A549 (cell line): ENCODE measurements at regions not wholly inside any gene's neighbourhood (a gene's known extent, or its start where the extent isn't known, plus 50 kb on each side); places are given as distances from the start of the nearest gene placed in this dataset.

Experiments
- ATAC-seq, 2 experiments: fragments of 200-7000 bp in 1 of 2; fragments of >200 bp in 1 of 2; cut with Nextera tagmentation in 1 of 2; cut with Tn5 transposase in 1 of 2; 3 replicates each; pipeline versions ENCODE4 v1.8.0 to v1.9.1; 2018 to 2020; ENCODE audit warnings: mild to moderate bottlenecking in 1 of 2, moderate library complexity in 1 of 2
- CTCF ChIA-PET: fragments of 300-600 bp; sonication (Branson Sonifier 250); formaldehyde crosslinking; extraction: SDS; loops from one replicate; lab custom pipeline; 2021; ENCODE audit warnings: antibody characterized with exemption, inconsistent platforms; lab: Yijun Ruan, JAX
- POLR2A ChIA-PET: fragments of 350-600 bp; formaldehyde crosslinking; extraction: SDS; loops from one replicate; lab custom pipeline; 2021; ENCODE audit warnings: antibody characterized with exemption, inconsistent platforms; lab: Yijun Ruan, JAX
- DNase-seq, 2 experiments: peaks; one replicate each; pipeline versions ENCODE4 v3.0.0 to v3.0.0-alpha.2; 2011 to 2016; ENCODE audit warnings: low read depth in 1 of 2, low spot score in 1 of 2
- FAIRE-seq: peaks from 2 replicates; lab custom pipeline; 2011; peaks lifted over from hg19 to GRCh38; lab: Jason Lieb, UNC
- H3K27ac ChIP-seq, 2 experiments: fragments of >200 bp; sonication (Bioruptor Twin); formaldehyde crosslinking; 3 replicates each; pipeline ENCODE4 v1.5.1; 2016 to 2017
- H3K4me1 ChIP-seq: fragments of >200 bp; sonication (Bioruptor Twin); formaldehyde crosslinking; 3 replicates; pipeline ENCODE4 v1.6.1; 2016
- H3K4me2 ChIP-seq: fragments of >200 bp; sonication (Bioruptor Twin); formaldehyde crosslinking; 3 replicates; pipeline ENCODE4 v1.6.1; 2016
- H3K4me3 ChIP-seq: fragments of >200 bp; sonication (Bioruptor Twin); formaldehyde crosslinking; 3 replicates; pipeline ENCODE4 v1.5.1; 2016
- H3K9me3 ChIP-seq: fragments of >200 bp; sonication (Bioruptor Twin); formaldehyde crosslinking; 3 replicates; pipeline ENCODE4 v1.6.1; 2016
- BCL3 ChIP-seq: fragments of >200 bp; sonication (Bioruptor Twin); formaldehyde crosslinking; IDR thresholded peaks from 3 replicates; pipeline ENCODE4 v1.6.1; 2016
- BHLHE40 ChIP-seq: IDR thresholded peaks from 2 replicates; pipeline ENCODE4 v1.6.1; 2012; ENCODE audit warnings: low read depth, low read length, inconsistent platforms
- CBX8 ChIP-seq: fragments of 200-600 bp; sonication (generic); IDR thresholded peaks from 2 replicates; pipeline ENCODE4 v1.6.1; 2016
- CHD2 ChIP-seq: fragments of 150-350 bp; IDR thresholded peaks from 2 replicates; pipeline ENCODE4 v1.6.1; 2014; ENCODE audit warnings: low read length; ENCODE audit not compliant: partially characterized antibody
- EHF ChIP-seq: fragments of 250-450 bp; sonication (Bioruptor Pico); IDR thresholded peaks from 2 replicates; pipeline ENCODE4 v1.5.0; 2020; ENCODE audit warnings: mild to moderate bottlenecking
- ELK1 ChIP-seq: fragments of 150-350 bp; IDR thresholded peaks from 2 replicates; pipeline ENCODE4 v1.6.1; 2014; ENCODE audit warnings: low read depth, mild to moderate bottlenecking, low read length
- EP300 ChIP-seq, 2 experiments: fragments of >200 bp; sonication (Bioruptor Twin); formaldehyde crosslinking; IDR thresholded peaks; 2 replicates in 1 of 2; 3 replicates in 1 of 2; pipeline ENCODE4 v1.6.1; 2016 to 2017
- FOSB ChIP-seq: fragments of 250-450 bp; sonication (Bioruptor Pico); IDR thresholded peaks from 2 replicates; pipeline ENCODE4 v1.5.0; 2020; ENCODE audit warnings: mild to moderate bottlenecking, moderate library complexity
- GATA3 ChIP-seq: IDR thresholded peaks from 2 replicates; pipeline ENCODE4 v1.6.1; 2012; ENCODE audit warnings: borderline replicate concordance
- HDAC2 ChIP-seq: fragments of 200-600 bp; sonication (generic); IDR thresholded peaks from 2 replicates; pipeline ENCODE4 v1.6.1; 2016
- HMGXB4 ChIP-seq: fragments of 250-450 bp; sonication (Bioruptor Pico); IDR thresholded peaks from 2 replicates; pipeline ENCODE4 v1.5.0; 2021; ENCODE audit warnings: mild to moderate bottlenecking, moderate library complexity, borderline replicate concordance
- JUN ChIP-seq, 2 experiments: fragments of >200 bp; sonication (Bioruptor Twin); formaldehyde crosslinking; IDR thresholded peaks; 2 replicates in 1 of 2; 3 replicates in 1 of 2; pipeline ENCODE4 v1.6.1; 2016 to 2017
- MAFK ChIP-seq: fragments of 450-650 bp; IDR thresholded peaks from 2 replicates; pipeline ENCODE4 v1.6.1; 2014; ENCODE audit not compliant: partially characterized antibody
- MYC ChIP-seq: IDR thresholded peaks from 2 replicates; pipeline ENCODE4 v1.6.1; 2012; ENCODE audit warnings: mild to moderate bottlenecking, inconsistent platforms, low read length, improper control_type of control experiment, borderline replicate concordance
- NFE2L2 ChIP-seq: fragments of 150-350 bp; conservative IDR thresholded peaks from 2 replicates; pipeline ENCODE4 v1.6.1; 2014; ENCODE audit warnings: low read length
- NPAS2 ChIP-seq: fragments of 250-450 bp; sonication (Bioruptor Pico); IDR thresholded peaks from 2 replicates; pipeline ENCODE4 v1.8.0; 2022; ENCODE audit warnings: mild to moderate bottlenecking, moderate library complexity, borderline replicate concordance
- POLR2AphosphoS2 ChIP-seq: conservative IDR thresholded peaks from 2 replicates; pipeline ENCODE4 v1.6.1; 2012; ENCODE audit warnings: low read length, improper control_type of control experiment, inconsistent platforms
- RARB ChIP-seq: fragments of 250-450 bp; sonication (Bioruptor Pico); IDR thresholded peaks from 2 replicates; pipeline ENCODE4 v1.8.0; 2021; ENCODE audit warnings: mild to moderate bottlenecking, moderate library complexity
- REST ChIP-seq: fragments of 200-600 bp; sonication (generic); IDR thresholded peaks from 2 replicates; pipeline ENCODE4 v1.6.1; 2016; ENCODE audit warnings: antibody characterized with exemption, mild to moderate bottlenecking, moderate library complexity
- SREBF2 ChIP-seq: fragments of 450-650 bp; IDR thresholded peaks from 2 replicates; pipeline ENCODE4 v1.6.1; 2014; ENCODE audit warnings: mild to moderate bottlenecking, moderate library complexity
- TFCP2L1 ChIP-seq: fragments of 250-450 bp; sonication (Bioruptor Pico); IDR thresholded peaks from 2 replicates; pipeline ENCODE4 v1.5.0; 2021; ENCODE audit warnings: mild to moderate bottlenecking
- TP53 ChIP-seq: fragments of 250-450 bp; sonication (Bioruptor Pico); IDR thresholded peaks from 2 replicates; pipeline ENCODE4 v1.5.0; 2021; ENCODE audit warnings: mild to moderate bottlenecking, moderate library complexity
- USF2 ChIP-seq: fragments of 450-650 bp; IDR thresholded peaks from 2 replicates; pipeline ENCODE4 v1.6.1; 2014; ENCODE audit warnings: antibody characterized with exemption
- ZNF302 ChIP-seq: fragments of 250-450 bp; sonication (Bioruptor Pico); IDR thresholded peaks from 2 replicates; pipeline ENCODE4 v1.9.0; 2021; ENCODE audit warnings: inconsistent platforms, mild to moderate bottlenecking, moderate library complexity
- WGBS: methylation state at CpG from one replicate; pipeline ENCODE4 v1.1.6; 2017; ENCODE audit errors: missing lambda C conversion rate; 5-methylcytosine and 5-hydroxymethylcytosine counted together

- H3K27ac ChIP-seq, result no peak overlapping the region
- TF ChIP-seq NFE2L2, result no peak
- peak; percentile 84 for TF ChIP-seq MAFK
- FAIRE-seq (no peak), ATAC-seq (no peak), DNase-seq (no peak)
- WGBS, result 3% methylated on average over 1 of the region's 1 CpG
- no peaks in the 10 kb centered on the region for H3K4me1 ChIP-seq
- no peak overlapping the region for H3K4me3 ChIP-seq
- no peaks in the 10 kb centered on the region for H3K9me3 ChIP-seq
- CTCF ChIA-PET, result no interaction called here
- no peak overlapping the region for H3K4me2 ChIP-seq
- POLR2A ChIA-PET, result no interaction called here
These were observed 782.8 kb upstream of the ACVR2A start for GRCh38 chr2:147062073-147062472.

GRCh38 chr2:147061269-147061668 lies 783.6 kb upstream of the ACVR2A start:
- ATAC-seq (no peak), FAIRE-seq (no peak), DNase-seq (no peak)
- CTCF ChIA-PET, result no interaction called here
- TF ChIP-seq GATA3 (no peak), FOSB (CRISPR knock-in tag) (no peak), CBX8 (no peak), BHLHE40 (no peak), EHF (CRISPR knock-in tag) (no peak), HMGXB4 (CRISPR knock-in tag) (no peak), USF2 (no peak), SREBF2 (no peak), TFCP2L1 (no peak), HDAC2 (no peak), ZNF302 (CRISPR knock-in tag) (no peak), BCL3 (no peak), JUN (IDR thresholded peaks at IDR 0.05) (no peak), MYC (no peak), REST (no peak)
- H3K9me3 ChIP-seq, result no peaks in the 10 kb centered on the region
- H3K4me1 ChIP-seq, result no peaks in the 10 kb centered on the region
- no peak overlapping the region for H3K27ac ChIP-seq
- H3K4me2 ChIP-seq, result no peak overlapping the region
- POLR2A ChIA-PET, result no interaction called here
- WGBS, result 29% methylated on average over 1 of the region's 1 CpG
- no peak overlapping the region for H3K4me3 ChIP-seq

- Histone ChIP-seq H3K4me2 (no peak overlapping the region), H3K9me3 (no peaks in the 10 kb centered on the region), H3K4me3 (no peak overlapping the region), H3K27ac (no peak overlapping the region), H3K4me1 (no peaks in the 10 kb centered on the region)
- ChIA-PET CTCF (no interaction called here), POLR2A (no interaction called here)
- ATAC-seq (no peak), DNase-seq (no peak), FAIRE-seq (no peak)
- WGBS, result 2% methylated on average over 3 of the region's 3 CpGs
- no peak for TF ChIP-seq EP300 (IDR thresholded peaks at IDR 0.05)
- no peak for TF ChIP-seq NPAS2 (CRISPR knock-in tag)
- TF ChIP-seq RARB (CRISPR knock-in tag), result no peak
- TF ChIP-seq TP53, result no peak
- no peak for TF ChIP-seq ELK1
- TF ChIP-seq CHD2, result no peak
- no peak for TF ChIP-seq JUN (IDR thresholded peaks at IDR 0.05)
- TF ChIP-seq POLR2AphosphoS2, result no peak
These were observed 786.8 kb upstream of the ACVR2A start for GRCh38 chr2:147057892-147058490.
